Upper lobe of left lung (tissue), 4 donors: ENCODE measurements at regions not wholly inside any gene's neighbourhood (a gene's known extent, or its start where the extent isn't known, plus 50 kb on each side); places are given as distances from the start of the nearest gene placed in this dataset.

Experiments
- EP300 ChIP-seq, 4 donors: sonication (generic); formaldehyde crosslinking; IDR thresholded peaks; one replicate each; pipeline ENCODE4 v1.5.1; 2017; ENCODE audit warnings: antibody characterized with exemption in 4 of 4, control low read depth in 2 of 4
- POLR2A ChIP-seq, 4 donors: fragments of 450-650 bp; IDR thresholded peaks; one replicate each; pipeline ENCODE4 v1.5.1; 2016 to 2017; ENCODE audit warnings: antibody characterized with exemption in 4 of 4, mild to moderate bottlenecking in 2 of 4
- POLR2AphosphoS5 ChIP-seq, 2 donors: sonication (generic); formaldehyde crosslinking; IDR thresholded peaks; one replicate each; pipeline ENCODE4 v1.5.1; 2017; ENCODE audit warnings: antibody characterized with exemption in 2 of 2
- TF ChIP-seq, protein P1 (sequence below), 6 experiments: fragments of 450-650 bp in 4 of 6; fragments of 200-600 bp in 2 of 6; sonication (generic) in 2 of 6; IDR thresholded peaks; one replicate each; pipeline ENCODE4 v1.5.1; 2016 to 2019; ENCODE audit warnings: antibody characterized with exemption in 6 of 6

DNA sequence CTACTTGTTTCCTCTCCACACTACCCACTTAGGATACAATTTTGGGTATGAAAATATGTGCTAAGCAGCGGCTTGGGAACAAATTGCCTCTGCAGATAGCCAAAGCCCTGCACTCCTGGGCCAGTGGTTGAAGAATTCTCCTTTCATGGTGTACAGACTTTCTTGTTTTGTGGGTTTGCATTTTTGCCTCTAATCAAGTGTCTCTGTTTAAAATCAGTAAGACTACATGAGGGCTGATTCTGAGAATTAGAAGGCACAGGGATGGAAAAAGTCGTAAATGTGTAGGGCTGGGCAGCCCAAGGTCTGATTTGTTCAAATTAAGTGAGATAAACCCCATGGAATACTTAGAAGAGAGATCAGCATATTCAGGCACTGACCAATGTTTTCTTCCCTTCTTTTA is 103.7 kb upstream of the CD180 start:
- no peak for TF ChIP-seq POLR2AphosphoS5 (IDR thresholded peaks at IDR 0.05)
- no peak for TF ChIP-seq POLR2A (IDR thresholded peaks at IDR 0.05)
- TF ChIP-seq, protein P1, sequence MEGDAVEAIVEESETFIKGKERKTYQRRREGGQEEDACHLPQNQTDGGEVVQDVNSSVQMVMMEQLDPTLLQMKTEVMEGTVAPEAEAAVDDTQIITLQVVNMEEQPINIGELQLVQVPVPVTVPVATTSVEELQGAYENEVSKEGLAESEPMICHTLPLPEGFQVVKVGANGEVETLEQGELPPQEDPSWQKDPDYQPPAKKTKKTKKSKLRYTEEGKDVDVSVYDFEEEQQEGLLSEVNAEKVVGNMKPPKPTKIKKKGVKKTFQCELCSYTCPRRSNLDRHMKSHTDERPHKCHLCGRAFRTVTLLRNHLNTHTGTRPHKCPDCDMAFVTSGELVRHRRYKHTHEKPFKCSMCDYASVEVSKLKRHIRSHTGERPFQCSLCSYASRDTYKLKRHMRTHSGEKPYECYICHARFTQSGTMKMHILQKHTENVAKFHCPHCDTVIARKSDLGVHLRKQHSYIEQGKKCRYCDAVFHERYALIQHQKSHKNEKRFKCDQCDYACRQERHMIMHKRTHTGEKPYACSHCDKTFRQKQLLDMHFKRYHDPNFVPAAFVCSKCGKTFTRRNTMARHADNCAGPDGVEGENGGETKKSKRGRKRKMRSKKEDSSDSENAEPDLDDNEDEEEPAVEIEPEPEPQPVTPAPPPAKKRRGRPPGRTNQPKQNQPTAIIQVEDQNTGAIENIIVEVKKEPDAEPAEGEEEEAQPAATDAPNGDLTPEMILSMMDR (IDR thresholded peaks at IDR 0.05): no peak
- no peak for TF ChIP-seq EP300 (IDR thresholded peaks at IDR 0.05)
